HepG2 (cell line): ENCODE measurements at regions not wholly inside any gene's neighbourhood (a gene's known extent, or its start where the extent isn't known, plus 50 kb on each side); places are given as distances from the start of the nearest gene placed in this dataset.

Source experiments
- ATAC-seq: fragments of 200-7000 bp; cut with Tn5 transposase; 3 replicates; pipeline ENCODE4 v1.9.1; 2020; ENCODE audit warnings: mild to moderate bottlenecking, moderate library complexity
- BruUV-seq: library from RNA; stranded (reverse); fragments of 400-500 nt; replicated peaks from 2 replicates; lab custom pipeline; 2021; lab: Mats Ljungman, UMichigan
- CTCF ChIA-PET: fragments of 300-600 bp; formaldehyde crosslinking; extraction: SDS; loops from one replicate; lab custom pipeline; 2021; ENCODE audit warnings: low total read pairs, inconsistent platforms, low intra/inter-chr PET ratio; lab: Yijun Ruan, JAX
- POLR2A ChIA-PET: fragments of 350-600 bp; sonication (Branson Sonifier 250); formaldehyde crosslinking; loops from one replicate; lab custom pipeline; 2020; ENCODE audit warnings: antibody characterized with exemption, inconsistent platforms; lab: Yijun Ruan, JAX
- DNase-seq: peaks from one replicate; pipeline ENCODE4 v3.0.0-alpha.2; 2015; ENCODE audit warnings: low spot score
- FAIRE-seq: peaks from 3 replicates; lab custom pipeline; 2011; peaks lifted over from hg19 to GRCh38; lab: Jason Lieb, UNC
- H2AFZ ChIP-seq: one replicate; pipeline ENCODE4 v1.6.1; 2011; ENCODE audit warnings: low read length, inconsistent platforms
- H3K27ac ChIP-seq: fragments of 300-600 bp; 3 replicates; pipeline ENCODE4 v1.8.0; 2011; ENCODE audit warnings: mixed run types, mild to moderate bottlenecking, mixed read lengths, low read length, inconsistent platforms; ENCODE audit not compliant: insufficient read depth; ENCODE audit errors: extremely low read length
- H3K27me3 ChIP-seq, 2 experiments: fragments of 200-600 bp in 1 of 2; 2 replicates in 1 of 2; 3 replicates in 1 of 2; pipeline versions ENCODE4 v1.6.0 to v1.8.0; 2011; ENCODE audit warnings: low read length in 2 of 2, mild to moderate bottlenecking in 2 of 2, moderate library complexity in 2 of 2, inconsistent platforms in 1 of 2; ENCODE audit not compliant: insufficient read depth in 2 of 2, control insufficient read depth in 1 of 2
- H3K36me3 ChIP-seq, 2 experiments: fragments of 200-600 bp in 1 of 2; replicated peaks in 1 of 2; 2 replicates in 1 of 2; 3 replicates in 1 of 2; pipeline versions ENCODE4 v1.5.1 to v1.8.0; 2011; ENCODE audit warnings: low read length in 2 of 2, inconsistent platforms in 1 of 2; ENCODE audit not compliant: insufficient read depth in 2 of 2, control insufficient read depth in 1 of 2
- H3K4me1 ChIP-seq: 2 replicates; pipeline ENCODE4 v1.5.1; 2012; ENCODE audit warnings: low read length, inconsistent platforms; ENCODE audit not compliant: insufficient read depth
- H3K4me2 ChIP-seq: 2 replicates; pipeline ENCODE4 v1.6.0; 2011; ENCODE audit warnings: low read depth, low read length, inconsistent platforms
- H3K4me3 ChIP-seq, 3 experiments: fragments of 200-600 bp in 1 of 3; sonication (generic), shearing (Covaris generic) in 1 of 3; replicated peaks in 1 of 3; 2 replicates each; pipeline ENCODE4 v1.5.1; 2011 to 2016; ENCODE audit warnings: low read length in 3 of 3, inconsistent platforms in 2 of 3, low read depth in 2 of 3, mild to moderate bottlenecking in 2 of 3, control low read depth in 1 of 3, mixed read lengths in 1 of 3; ENCODE audit not compliant: insufficient read depth in 1 of 3
- H3K79me2 ChIP-seq: one replicate; pipeline ENCODE4 v1.6.1; 2011; ENCODE audit warnings: low read length, inconsistent platforms; ENCODE audit not compliant: insufficient read depth
- H3K9ac ChIP-seq: 2 replicates; pipeline ENCODE4 v1.6.0; 2011; ENCODE audit warnings: mild to moderate bottlenecking, low read depth, low read length, inconsistent platforms; ENCODE audit not compliant: insufficient read depth
- H3K9me3 ChIP-seq: 2 replicates; pipeline ENCODE4 v1.5.1; 2012; ENCODE audit warnings: mild to moderate bottlenecking, low read length
- H4K20me1 ChIP-seq: 2 replicates; pipeline ENCODE4 v1.6.0; 2011; ENCODE audit warnings: inconsistent platforms, mild to moderate bottlenecking, low read length, moderate library complexity; ENCODE audit not compliant: insufficient read depth
- ATF3 ChIP-seq: sonication (generic); formaldehyde crosslinking; IDR thresholded peaks from 2 replicates; pipeline ENCODE4 v1.4.0; 2020; ENCODE audit warnings: missing genetic modification reagents
- KMT2A ChIP-seq: sonication (generic); formaldehyde crosslinking; IDR thresholded peaks from 2 replicates; pipeline ENCODE4 v1.4.0; 2020; ENCODE audit warnings: missing genetic modification reagents
- MAFG ChIP-seq: sonication (generic); formaldehyde crosslinking; IDR thresholded peaks from 2 replicates; pipeline ENCODE4 v1.5.1; 2020; ENCODE audit warnings: mild to moderate bottlenecking, missing genetic modification reagents
- MLLT10 ChIP-seq: sonication (generic); formaldehyde crosslinking; IDR thresholded peaks from 2 replicates; pipeline ENCODE4 v1.4.0; 2020; ENCODE audit warnings: missing genetic modification reagents
- POLR2AphosphoS2 ChIP-seq: IDR thresholded peaks from 2 replicates; pipeline ENCODE4 v1.6.1; 2011; ENCODE audit warnings: low read depth, low read length, improper control_type of control experiment
- PREB ChIP-seq: sonication (generic); formaldehyde crosslinking; IDR thresholded peaks from 2 replicates; pipeline ENCODE4 v1.4.0; 2020; ENCODE audit warnings: missing genetic modification reagents
- ZNF512 ChIP-seq: sonication (generic); formaldehyde crosslinking; IDR thresholded peaks from 2 replicates; pipeline ENCODE4 v1.4.0; 2020; ENCODE audit warnings: mild to moderate bottlenecking, missing genetic modification reagents
- WGBS: methylation state at CpG from one replicate; pipeline ENCODE4 v1.1.6; 2017; ENCODE audit warnings: low lambda C conversion rate; 5-methylcytosine and 5-hydroxymethylcytosine counted together
- in situ Hi-C: cut with HindIII; loops from 2 replicates; pipeline ENCODE4 v1.10.0; 2017; ENCODE audit warnings: low pct_unique_long_range_greater_than_20kb; ENCODE audit not compliant: extremely low pct_ligation_motif_present
- intact Hi-C: fragments of 100-400 bp; cut with micrococcal nuclease; formaldehyde crosslinking; loops from one replicate; pipeline ENCODE4 v1.10.0; 2022; ENCODE audit not compliant: unreplicated experiment

- ChIA-PET CTCF (no interaction called here), POLR2A (no interaction called here)
- Histone ChIP-seq H3K36me3 (no peaks in the 10 kb centered on the region), H3K4me2 (no peak overlapping the region), H3K9ac (no peak overlapping the region), H3K27me3 (no peaks in the 10 kb centered on the region), H3K79me2 (no peaks in the 10 kb centered on the region), H2AFZ (no peak overlapping the region), H3K9me3 (no peaks in the 10 kb centered on the region), H4K20me1 (no peaks in the 10 kb centered on the region), H3K4me3 (no peak overlapping the region), H3K27ac (no peak overlapping the region), H3K4me1 (peaks cover 37% of the 10 kb centered on the region)
- intact Hi-C loops: no loop called here
- DNase-seq (no peak), FAIRE-seq (no peak), ATAC-seq (no peak)
- 77% methylated on average over 10 of the region's 13 CpGs for WGBS
- in situ Hi-C loops: loop anchor here (10.0 to 25.0 kb wide), 2 partner anchors 684 to 1001 kb away; no protein-coding TSS in a partner anchor
- TF ChIP-seq ATF3 (CRISPR knock-in tag): no peak
- no TSS peak for BruUV-seq
These were observed 151.7 kb upstream of the OLIG3 start for GRCh38 chr6:137645850-137646249.

GRCh38 chr6:137646484-137646883 lies 152.3 kb upstream of the OLIG3 start:
- H3K4me1 ChIP-seq: peaks cover 44% of the 10 kb centered on the region
- no peak for TF ChIP-seq MAFG
- no peak for TF ChIP-seq KMT2A (CRISPR knock-in tag)
- no peak for TF ChIP-seq MLLT10 (CRISPR knock-in tag)
- TF ChIP-seq ZNF512: no peak
- no peak for TF ChIP-seq PREB (CRISPR knock-in tag)
- no peak for TF ChIP-seq POLR2AphosphoS2
- TF ChIP-seq, all 625 proteins: peak for 0
- no CpG with 5 or more reads among the region's 1 CpG for WGBS
- BruUV-seq: no TSS peak
- Histone ChIP-seq H3K9ac (no peak overlapping the region), H3K27ac (no peak overlapping the region), H3K27me3 (no peaks in the 10 kb centered on the region), H3K36me3 (no peaks in the 10 kb centered on the region), H3K79me2 (no peaks in the 10 kb centered on the region), H3K4me3 (no peak overlapping the region), H3K4me2 (no peak overlapping the region), H3K9me3 (no peaks in the 10 kb centered on the region), H2AFZ (no peak overlapping the region), H4K20me1 (no peaks in the 10 kb centered on the region)
- POLR2A ChIA-PET: no interaction called here
- in situ Hi-C loops: loop anchor here (10.0 to 25.0 kb wide), 2 partner anchors 684 to 1002 kb away; no protein-coding TSS in a partner anchor
- FAIRE-seq (no peak), ATAC-seq (no peak), DNase-seq (no peak)
- intact Hi-C loops: no loop called here
- CTCF ChIA-PET: no interaction called here
